HG02623 (cell line): ENCODE measurements at regions not wholly inside any gene's neighbourhood (a gene's known extent, or its start where the extent isn't known, plus 50 kb on each side); places are given as distances from the start of the nearest gene placed in this dataset.

Experiments
- ATAC-seq: cut with Tn5 transposase; IDR thresholded peaks from one replicate; pipeline ENCODE4 v1.9.1; 2021; ENCODE audit warnings: moderate library complexity; ENCODE audit not compliant: unreplicated experiment

GRCh38 chr5:72036951-72037350 is 70.3 kb upstream of the MAP1B start:
- no peak for ATAC-seq

DNA sequence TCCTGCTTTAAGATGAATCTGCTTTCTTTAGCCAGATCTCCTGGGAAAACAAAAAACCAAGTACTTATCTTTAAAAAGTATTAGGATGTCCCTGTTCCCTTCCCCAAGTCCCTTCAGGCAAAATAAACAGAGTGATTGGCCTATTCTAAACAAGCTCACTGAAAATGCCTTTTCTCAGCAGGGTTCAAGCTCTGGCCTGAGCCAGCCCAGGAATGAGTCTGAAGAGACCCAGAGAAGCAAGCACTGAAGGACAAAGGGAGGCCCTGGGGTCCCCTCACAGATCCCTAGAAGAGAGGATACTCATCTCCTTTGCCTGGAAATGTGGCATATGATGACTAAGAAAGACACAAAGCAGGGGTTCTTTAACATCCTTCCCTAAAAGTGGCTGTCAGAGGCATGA is 66.8 kb upstream of the MAP1B start:
- ATAC-seq: no peak

DNA sequence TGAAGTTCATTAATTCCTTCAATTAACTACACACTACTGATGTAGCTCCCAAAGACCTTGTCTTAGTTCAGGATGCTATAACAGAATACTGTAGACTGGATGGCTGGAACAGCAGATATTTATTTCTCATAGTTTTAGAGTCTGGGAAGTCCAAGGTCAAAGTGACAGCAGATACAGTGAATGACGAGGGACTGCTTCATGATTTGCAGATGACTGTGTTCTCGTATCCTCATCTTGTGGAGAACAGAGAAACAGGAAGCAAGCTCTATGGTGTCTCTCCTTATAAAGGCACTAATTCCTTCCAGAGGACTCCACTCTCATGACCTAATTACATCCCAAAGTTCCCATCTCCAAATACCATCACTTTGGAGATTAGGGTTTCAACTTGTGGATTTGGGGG is 65.6 kb upstream of the MAP1B start:
- ATAC-seq: no peak

- ATAC-seq: no peak
Measured at GRCh38 chr5:72042097-72042496, 65.2 kb upstream of the MAP1B start.

- no peak for ATAC-seq
Measured at GRCh38 chr5:72045692-72046091, 61.6 kb upstream of the MAP1B start.

GRCh38 chr5:72046106-72046505 is 61.2 kb upstream of the MAP1B start:
- no peak for ATAC-seq

- ATAC-seq: no peak
Measured at GRCh38 chr5:72055636-72056035, 51.6 kb upstream of the MAP1B start.
